ENCODE measurements at regions not wholly inside any gene's neighbourhood (a gene's known extent, or its start where the extent isn't known, plus 50 kb on each side); places are given as distances from the start of the nearest gene placed in this dataset.

DNA sequence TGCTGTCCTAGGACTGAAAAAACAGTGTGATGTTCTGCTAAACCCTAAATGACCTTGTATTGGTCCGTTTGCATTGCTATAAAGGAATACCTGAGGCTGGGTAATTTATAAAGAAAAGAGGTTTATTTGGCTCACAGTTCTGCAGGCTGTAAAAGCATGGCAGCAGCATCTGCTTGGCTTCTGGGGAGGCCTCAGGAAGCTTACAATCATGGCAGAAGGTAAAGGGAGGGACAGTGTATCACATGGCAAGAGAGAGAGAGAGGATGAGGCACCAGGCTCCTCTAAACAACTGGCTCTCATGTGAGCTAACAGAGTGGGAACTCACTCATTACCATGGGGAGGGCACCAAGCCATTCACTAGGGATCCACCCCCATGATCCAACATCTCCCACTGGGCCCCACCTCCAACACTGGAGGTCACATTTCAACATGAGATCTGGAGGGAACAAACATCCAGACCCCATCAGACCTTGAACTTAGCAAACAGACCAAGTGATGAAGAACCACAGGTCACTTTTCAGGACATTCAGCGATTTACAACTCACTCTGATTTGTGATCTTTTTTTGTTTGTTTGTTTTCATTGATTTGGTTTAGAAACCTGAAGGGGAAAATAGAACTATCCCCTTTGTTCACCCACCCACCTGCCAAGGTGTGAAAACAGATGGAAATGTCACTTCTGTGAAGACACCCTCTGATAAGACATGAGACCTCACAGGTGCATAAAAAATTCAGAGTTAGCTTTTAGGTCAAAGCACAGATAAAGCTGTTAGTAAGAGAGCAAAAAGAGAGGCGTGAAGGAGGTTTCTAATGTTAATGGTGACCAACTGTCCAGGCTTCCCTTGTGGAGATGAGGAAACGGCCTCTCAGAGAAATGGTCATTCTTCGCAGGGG, 104.2 kb upstream of the RALGPS2 start:
- H3K4me3 ChIP-seq (ENCODE audit: low read length), result no peak overlapping the region
- no peak for DNase-seq (ENCODE audit: low read depth)
- no peak for TF ChIP-seq CTCF (conservative IDR thresholded peaks at IDR 0.05; ENCODE audit: low read length)

DNA sequence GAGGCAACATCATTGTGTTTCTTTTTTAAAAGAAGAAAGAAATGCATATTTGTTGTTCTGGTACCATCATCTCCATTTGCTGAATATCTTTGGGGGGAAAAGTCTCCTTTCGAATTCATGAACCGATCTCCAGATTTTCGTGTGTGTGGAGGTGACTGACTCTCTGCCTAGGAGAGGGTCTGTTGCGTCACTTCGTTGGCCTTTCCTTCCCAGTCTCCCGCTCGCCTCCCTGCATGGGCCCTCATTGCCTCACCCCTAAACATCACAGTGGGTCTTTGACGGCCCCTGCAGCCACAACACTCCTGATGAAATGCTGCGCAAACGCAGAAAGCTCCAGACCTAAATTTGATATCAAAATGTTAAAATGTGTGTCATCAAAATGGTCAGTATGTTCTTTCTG, 103.2 kb upstream of the RALGPS2 start:
- no peak overlapping the region for H3K4me3 ChIP-seq (ENCODE audit: low read length)
- TF ChIP-seq CTCF (conservative IDR thresholded peaks at IDR 0.05; ENCODE audit: low read length), result no peak
- no peak for DNase-seq (ENCODE audit: low read depth)

DNA sequence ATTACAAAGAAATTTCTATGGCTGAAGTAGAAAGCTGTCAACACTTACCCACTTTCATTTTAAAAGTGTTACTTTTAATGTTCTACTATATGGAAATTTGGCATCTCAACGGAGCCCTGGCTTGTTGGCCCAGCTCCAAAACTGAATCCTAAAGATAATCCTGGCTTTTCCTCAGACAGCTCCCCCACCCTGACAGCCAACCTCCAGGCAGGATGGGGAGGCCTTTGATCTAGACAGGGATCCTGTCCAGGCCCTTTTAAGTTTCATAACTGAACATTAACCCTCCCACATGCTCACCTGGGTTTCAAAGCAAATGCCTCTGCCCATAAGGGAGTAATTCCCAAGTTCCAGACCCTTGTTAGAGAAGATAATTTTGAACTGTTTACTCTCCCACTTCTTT, 99.3 kb upstream of the RALGPS2 start:
- H3K4me3 ChIP-seq (ENCODE audit: low read length), result no peak overlapping the region
- no peak for DNase-seq (ENCODE audit: low read depth)
- no peak for TF ChIP-seq CTCF (conservative IDR thresholded peaks at IDR 0.05; ENCODE audit: low read length)

DNA sequence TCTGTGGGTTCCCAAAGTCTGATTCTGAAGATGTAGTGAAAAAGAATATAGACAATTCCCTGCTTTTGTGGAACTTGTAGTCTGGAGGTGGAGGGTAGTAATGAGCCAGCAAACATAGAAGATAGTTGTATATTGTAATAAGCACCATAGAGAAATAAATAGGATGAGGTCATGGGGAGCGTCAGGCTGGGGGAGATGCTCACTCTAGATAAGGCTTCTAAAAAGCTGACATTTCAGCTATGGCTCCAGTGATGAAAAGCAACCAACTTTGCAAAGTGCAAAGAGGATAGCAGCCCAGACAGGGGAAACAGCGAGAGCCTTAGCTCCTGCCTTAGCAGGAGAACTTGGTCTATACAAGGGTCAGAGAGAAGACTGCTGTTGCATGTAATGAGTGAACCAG, 98.0 kb upstream of the RALGPS2 start:
- no peak for DNase-seq (ENCODE audit: low read depth)
- H3K4me3 ChIP-seq (ENCODE audit: low read length), result no peak overlapping the region
- no peak for TF ChIP-seq CTCF (conservative IDR thresholded peaks at IDR 0.05; ENCODE audit: low read length)

GRCh38 chr1:178628637-178629251, 96.3 kb upstream of the RALGPS2 start:
- no peak for TF ChIP-seq CTCF (conservative IDR thresholded peaks at IDR 0.05; ENCODE audit: low read length)
- H3K4me3 ChIP-seq (ENCODE audit: low read length), result no peak overlapping the region
- DNase-seq (ENCODE audit: low read depth), result no peak

GRCh38 chr1:178629252-178630154, 95.5 kb upstream of the RALGPS2 start:
- DNase-seq (ENCODE audit: low read depth), result peak; percentile 89
- no peak overlapping the region for H3K4me3 ChIP-seq (ENCODE audit: low read length)
- peak; percentile 46 for TF ChIP-seq CTCF (conservative IDR thresholded peaks at IDR 0.05; ENCODE audit: low read length)
